ENCODE measurements at regions not wholly inside any gene's neighbourhood (a gene's known extent, or its start where the extent isn't known, plus 50 kb on each side); places are given as distances from the start of the nearest gene placed in this dataset.

DNA sequence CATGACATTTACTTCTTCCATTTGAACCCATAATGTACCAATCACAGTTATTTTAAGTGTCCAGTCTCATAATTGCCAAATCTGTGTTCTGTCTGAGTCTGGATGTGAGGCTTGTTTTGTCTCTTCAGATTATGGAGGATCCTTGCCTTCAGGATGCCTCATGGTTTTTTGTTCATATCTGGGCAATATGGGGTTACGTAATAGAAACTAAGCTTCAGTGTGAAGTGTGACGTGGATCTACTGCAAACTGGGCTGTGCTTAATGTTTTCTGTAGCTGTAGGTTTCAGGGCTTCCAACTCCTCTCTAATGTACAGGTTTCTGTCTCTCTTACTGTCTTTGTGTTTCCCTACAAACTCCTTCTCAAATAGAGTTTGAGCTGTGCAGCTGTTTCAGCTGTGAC, 223.7 kb upstream of the ADARB2 start:
- DNase-seq (ENCODE audit: low read depth in 2 of 2) = no peak

DNA sequence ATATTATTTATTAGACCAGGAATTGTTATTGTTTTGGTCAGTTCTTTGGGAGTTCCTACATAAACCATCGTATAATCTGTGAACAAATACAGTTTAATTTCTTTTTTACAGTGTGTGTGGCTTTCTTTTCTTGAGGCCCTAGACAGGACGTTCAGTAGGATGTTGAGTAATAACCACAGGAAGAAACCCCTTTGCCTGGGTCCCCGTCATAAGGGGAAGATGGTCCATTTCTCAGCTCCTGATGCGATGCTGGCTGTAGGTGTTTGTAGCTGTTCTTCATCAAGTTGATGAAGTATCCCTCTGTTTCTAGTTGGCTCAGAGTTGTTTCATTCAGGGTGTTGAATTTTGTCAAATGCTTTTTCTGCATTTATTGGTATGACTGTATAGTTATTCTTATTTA, 219.7 kb upstream of the ADARB2 start:
- DNase-seq (ENCODE audit: low read depth in 2 of 2) = no peak

DNA sequence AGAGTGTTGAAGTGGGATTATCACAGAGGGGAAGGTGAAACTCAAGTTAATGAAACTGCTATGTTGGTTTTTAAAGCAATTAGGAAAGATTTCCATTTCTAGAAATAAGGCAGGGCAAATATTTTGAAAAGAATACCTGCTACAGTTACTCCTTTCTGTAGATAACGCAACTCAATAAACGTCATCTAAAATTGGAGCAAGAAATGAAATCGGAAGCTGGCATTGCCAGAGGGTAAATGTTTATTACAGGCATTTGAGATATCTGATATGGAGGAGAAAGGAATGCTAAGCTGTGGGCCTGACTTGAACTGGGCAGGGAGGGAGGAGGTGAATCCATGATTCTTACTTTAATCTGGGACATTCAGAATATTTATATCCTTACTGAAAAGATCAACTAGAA, 217.0 kb upstream of the ADARB2 start:
- no peak for DNase-seq (ENCODE audit: low read depth in 2 of 2)

DNA sequence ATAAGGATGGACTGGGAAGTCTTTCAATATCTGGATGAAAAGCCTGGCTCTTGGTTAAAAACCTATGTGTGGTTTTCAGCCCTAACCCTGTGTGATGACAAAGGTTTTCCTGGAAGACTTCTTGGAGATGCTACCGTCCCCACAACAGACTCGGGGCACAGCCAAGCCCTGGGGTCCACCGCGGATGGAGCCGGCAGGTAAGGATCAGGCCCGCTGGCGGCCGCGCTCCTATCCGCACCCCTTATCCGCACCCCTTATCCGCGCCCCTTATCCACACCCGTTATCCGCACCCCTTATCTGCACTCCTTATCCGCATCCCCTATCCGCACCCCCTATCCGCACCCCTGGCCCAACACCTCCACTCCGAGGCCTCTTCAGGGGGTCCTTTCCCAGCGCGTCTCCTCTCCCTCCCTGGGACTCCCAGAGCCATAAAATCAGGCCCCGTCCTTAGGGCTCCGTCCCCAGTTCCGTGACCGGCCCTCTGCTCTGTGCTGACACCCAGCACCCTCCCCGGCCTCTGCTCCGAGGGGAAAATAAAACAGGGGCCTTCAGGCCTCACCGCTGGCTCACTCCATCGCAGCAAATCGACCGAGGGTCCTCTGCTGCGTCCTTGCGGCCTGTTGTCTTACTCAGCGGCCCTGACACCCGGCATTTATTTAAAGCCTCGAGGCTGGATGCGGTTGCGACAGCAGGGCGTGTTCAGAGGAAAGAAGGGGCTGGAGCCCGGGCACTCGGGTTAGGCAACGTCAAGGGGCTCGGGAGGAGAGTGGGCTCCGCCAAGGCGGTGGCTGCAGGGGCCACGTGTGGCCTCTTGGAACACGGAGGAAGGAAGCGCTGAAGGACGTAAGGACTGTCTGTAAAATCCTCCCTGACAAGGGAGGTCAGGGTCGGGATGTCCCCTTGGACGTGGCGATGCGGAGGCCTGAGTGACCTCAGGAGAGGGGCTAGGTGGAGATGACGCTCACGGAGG, 215.1 kb upstream of the ADARB2 start:
- no peak for DNase-seq (ENCODE audit: low read depth in 2 of 2)

DNA sequence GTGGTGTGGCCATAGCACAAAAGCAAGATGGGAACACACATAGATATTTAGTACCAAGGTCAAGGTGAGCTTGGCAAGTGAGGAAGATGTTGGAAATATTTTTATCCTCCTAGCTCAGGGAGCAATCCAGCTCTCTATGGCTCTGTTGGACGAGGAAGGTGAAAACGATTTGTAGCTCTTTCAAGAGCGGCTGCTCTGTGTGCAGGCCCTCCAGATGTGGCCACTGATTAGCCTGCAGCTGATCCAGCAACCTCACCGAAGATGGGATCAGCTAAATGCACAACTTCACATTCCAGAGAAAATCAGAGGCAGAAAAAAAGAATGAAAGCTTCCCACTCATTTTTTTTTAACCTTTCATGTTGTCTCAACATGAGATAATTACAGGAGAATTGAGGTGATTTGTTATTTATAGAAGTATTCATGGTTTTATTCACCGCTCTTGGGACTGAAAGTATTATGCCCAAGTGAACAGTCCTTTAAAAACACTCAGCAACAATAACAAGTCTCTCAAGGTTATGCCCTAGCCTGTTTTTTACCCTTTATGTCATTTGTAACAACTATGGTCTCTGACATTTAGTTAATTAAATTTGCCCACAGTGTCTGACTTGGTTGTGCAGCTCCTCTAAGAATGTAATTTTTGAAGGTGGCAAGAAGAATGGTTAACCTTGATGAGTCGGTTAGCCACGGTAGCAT, 213.6 kb upstream of the ADARB2 start:
- no peak for DNase-seq (ENCODE audit: low read depth in 2 of 2)

DNA sequence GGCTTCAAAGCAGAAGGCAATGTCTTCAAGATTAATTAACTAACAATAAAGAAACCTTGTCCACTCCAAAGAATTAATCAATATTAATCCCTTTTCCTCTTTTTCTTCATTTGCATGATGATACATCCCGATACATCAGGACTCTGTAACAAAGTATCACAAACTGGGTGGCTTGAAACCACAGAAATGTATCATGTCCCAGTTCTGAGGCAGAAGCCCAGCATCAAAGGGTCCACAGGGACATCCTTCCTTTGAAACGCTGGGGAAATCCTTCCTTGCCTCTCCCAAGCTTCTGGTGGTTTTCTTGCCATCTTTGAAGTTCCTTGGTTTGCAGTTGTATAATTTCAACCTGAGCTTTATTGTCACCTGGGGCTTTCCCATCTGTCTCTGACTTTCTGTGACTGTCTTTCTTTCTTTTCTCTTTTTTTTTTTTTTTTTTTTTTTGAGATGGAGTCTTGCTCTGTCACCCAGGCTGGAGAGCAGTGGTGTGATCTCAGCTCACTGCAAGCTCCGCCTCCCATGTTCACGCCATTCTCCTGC, 210.2 kb upstream of the ADARB2 start:
- DNase-seq (ENCODE audit: low read depth in 2 of 2) = no peak

DNA sequence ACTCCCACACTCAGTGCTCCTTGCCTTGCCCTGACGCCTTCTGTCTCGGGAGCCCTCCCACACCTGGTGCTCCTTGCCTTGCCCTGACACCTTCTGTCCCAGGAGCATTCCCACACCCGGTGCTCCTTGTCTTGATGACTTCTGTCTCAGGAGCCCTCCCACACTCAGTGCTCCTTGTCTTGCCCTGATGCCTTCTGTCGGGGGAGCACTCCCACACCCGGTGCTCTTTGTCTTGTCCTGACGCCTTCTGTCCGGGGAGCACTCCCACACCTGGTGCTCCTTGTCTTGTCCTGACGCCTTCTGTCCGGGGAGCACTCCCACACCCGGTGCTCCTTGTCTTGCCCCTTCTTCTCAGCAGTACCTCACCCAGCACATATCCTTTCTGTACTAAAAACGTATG, 207.2 kb upstream of the ADARB2 start:
- DNase-seq (ENCODE audit: low read depth in 2 of 2) = no peak

DNA sequence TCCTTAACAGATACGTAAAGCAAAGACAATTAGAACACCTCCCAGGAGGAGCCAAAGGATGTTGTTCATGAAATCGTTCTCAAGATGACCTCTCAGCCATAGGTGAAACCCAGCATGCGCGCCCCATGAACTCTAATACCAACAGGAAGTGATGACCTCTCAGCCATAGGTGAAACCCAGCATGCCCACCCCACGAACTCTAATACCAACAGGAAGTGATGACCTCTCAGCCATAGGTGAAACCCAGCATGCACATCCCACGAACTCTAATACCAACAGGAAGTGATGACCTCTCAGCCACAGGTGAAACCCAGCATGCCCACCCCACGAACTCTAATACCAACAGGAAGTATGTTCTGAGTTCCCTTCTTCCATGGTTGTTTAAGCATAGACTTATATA, 205.2 kb upstream of the ADARB2 start:
- DNase-seq (ENCODE audit: low read depth in 2 of 2) = no peak

DNA sequence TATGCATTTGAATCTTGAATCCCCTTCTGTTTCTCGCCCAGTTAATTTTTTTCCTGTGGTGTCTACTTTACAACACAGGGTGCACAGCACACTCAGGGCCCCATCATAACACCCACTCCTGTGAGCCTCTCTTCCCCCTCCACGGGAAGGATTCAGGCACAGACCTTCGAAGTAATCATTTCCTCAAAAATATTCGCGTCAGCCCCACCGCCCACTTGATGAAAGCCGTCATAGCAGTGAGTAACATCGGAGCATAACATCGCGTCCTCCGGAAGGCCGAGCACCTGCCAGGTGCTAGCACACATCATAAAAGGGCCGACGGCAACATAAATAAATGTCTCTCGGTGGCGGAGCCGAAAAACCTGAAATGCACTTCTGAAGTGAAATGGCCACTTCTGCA, 201.7 kb upstream of the ADARB2 start:
- no peak for DNase-seq (ENCODE audit: low read depth in 2 of 2)

DNA sequence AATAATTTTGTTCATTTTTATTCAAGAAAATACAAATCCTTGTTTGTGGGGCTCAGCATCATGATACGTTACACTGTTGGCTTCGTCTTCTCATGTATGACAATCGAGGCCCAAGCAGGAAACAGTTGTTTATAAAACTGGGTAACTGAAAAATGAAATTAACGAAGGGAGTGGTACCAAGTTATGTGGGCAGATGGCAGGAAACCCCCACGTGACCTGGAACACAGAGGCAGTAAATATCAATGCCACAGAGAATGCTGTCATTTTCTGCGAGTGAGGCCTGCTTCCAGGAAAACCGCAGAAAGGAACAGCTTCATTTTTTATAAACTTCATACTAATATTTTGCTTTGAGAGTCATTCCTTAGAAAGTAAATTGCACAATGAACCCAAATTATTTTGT, 201.0 kb upstream of the ADARB2 start:
- DNase-seq (ENCODE audit: low read depth in 2 of 2) = no peak

DNA sequence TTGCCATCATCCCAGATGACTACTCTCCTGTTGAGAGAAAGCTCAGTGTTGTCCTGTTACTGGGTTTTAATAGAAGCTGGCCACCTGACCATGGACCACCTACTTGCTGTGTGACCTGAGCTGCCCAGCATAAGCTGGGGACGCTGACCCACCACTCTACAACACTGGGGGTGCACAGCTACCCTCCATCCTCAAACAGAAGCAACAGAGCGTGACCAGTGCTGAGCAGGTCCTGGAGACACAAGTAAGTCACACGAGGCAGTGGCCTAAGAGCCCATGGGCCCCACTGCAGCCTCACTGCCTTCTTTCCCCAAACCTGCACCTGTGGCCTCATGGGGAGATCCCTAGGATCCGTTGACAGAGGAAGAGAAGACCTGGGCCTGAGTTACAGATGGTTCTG, 198.6 kb upstream of the ADARB2 start:
- DNase-seq (ENCODE audit: low read depth in 2 of 2) = no peak

DNA sequence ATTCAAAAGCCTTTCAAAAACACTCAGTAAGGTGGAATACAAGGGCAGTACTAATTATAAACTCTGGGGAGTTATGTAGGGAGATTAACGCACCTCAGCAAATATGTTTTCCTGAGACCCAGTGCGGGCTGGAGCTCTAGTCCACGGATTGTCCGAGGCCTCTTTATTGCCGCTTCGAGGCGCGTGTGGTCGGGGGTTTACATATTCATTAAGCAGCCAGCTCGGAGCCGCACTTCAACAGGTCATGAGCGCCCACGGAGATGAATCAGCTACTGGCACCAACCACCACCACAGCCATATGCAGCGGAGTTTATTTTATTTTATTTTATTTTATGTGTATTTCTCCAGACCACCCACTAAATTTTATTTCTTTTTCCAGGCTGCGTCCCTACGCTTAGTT, 195.9 kb upstream of the ADARB2 start:
- DNase-seq (ENCODE audit: low read depth in 2 of 2) = no peak

DNA sequence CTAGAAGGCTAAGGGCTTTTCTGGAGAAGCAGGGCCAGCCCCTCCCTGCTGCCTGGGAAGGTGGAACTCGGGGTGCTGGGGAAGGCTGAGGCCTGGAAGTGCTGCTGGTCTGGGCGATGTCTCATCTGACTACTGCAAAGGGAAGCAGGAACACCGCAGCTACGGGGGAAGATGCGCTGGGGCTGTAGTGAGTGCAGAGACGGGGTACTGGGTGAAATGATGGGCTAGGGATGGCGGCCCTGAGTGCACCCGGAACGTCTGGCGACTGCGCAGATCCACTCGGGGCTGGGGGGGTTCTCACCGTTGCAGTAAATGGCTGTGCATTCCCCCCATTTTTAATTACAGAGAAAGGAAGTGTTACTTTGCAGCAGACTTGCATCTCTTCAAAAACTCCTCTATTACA, 195.4 kb upstream of the ADARB2 start:
- no peak for DNase-seq (ENCODE audit: low read depth in 2 of 2)

DNA sequence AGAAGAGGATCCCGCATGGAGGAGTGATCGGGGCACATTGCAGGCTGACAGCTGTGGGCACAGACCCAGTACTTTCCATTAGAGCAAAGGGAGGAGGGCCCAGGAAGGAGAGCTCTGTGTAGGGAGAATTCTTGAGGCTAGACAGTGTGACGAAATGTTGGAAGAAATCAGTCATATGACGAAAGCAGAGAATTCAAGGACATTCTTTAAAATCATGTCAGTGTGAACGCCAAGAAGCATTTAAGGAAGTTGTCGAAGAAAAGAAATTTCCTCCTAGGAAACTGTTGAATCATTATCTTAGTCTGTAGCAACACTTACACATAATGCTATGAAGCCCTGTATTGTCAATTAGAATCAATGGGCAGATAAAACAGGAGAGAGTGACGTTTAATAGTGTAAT, 191.3 kb upstream of the ADARB2 start:
- DNase-seq (ENCODE audit: low read depth in 2 of 2) = no peak

DNA sequence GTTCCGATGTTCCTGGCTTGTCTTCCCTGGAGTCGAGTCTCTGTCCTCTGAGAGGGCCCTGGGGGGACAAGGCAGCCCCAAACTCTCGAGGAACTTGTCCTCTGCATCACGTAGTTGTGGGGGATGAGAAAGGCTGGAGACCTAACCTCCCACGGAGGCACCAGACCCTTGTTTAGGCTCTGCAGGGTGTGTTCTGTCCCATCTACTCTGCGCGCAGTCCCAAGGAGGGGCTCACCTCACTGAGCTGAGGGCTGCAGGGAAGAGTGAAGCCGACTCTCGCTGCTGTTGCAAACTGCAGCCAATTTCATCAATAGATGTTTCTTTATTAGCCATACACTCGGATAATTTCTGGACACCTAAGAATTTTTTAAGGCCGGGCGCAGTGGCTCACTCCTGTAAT, 186.7 kb upstream of the ADARB2 start:
- DNase-seq (ENCODE audit: low read depth in 2 of 2) = no peak

DNA sequence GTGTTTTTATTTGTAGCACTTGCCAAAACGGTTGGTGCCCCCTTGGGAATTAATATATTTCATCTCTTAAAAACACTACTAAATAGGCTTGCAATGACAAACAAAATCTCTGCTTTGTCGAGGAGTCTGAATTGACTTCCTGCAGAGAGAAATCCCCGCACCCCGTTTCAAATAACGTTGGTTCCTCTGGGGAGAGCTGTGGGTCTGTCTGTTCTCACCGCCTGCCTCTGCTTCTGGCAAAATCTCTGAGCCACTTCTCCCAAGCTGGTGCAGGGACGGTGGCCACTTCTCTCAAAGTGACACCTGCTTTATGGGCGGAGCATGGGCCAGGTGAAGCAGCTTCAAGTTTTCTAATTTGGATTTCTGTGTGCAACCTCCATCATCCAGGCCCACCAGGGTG, 186.3 kb upstream of the ADARB2 start:
- DNase-seq (ENCODE audit: low read depth in 2 of 2) = no peak

DNA sequence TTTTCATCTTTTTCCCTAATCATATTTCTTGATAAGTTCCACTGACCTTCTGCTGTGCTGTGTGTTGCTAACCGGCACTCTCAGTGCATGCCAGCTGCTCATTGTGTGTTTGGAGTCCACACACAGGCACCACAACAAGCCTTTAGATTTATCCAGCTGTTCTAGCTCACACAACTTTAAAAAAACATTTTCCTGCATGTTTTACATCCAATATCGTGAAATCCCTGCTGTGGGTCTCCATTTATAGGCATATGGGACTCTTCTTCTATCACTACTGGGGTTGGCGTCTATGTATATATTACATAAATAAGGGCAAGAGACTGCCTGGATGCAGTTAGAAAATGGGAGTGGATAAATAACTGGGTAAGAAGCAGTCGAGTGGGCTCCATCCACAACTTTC, 183.6 kb upstream of the ADARB2 start:
- DNase-seq (ENCODE audit: low read depth in 2 of 2) = no peak

DNA sequence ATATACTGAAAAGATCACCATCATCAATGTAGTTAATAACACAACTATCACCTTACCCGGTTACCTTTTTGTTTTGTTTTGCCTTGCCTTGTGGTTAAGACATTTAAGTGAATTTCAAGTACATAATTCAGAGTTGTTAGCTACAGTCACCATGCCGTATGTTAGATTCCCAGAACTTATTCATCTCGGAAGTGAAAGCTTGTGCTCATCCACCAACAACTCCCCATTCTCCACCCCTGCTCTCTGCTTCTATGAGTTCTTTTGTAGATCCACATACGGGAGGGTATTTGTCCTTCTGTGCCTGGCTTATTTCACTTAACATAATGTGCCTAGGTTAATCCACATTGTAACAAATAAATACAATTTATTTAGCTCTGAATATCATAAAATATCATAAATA, 182.8 kb upstream of the ADARB2 start:
- no peak for DNase-seq (ENCODE audit: low read depth in 2 of 2)

DNA sequence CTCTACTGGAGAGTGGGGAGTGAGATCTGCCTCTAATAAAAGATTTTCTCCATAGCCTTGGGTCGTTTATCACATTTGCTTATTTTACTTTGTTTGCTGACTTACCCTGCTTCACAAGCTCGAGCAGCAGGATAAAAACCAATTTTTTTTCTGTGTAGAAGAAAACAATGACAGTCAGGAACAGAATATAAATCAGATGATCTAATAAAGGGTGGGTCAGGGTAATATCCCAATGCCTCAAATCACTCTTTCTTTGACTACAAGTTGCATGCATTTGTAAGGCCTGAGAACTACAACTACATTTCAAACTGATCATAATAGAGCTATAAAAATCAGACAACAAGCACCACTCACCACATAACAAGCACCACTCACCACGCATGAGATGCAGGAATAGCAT, 174.4 kb upstream of the ADARB2 start:
- no peak for DNase-seq (ENCODE audit: low read depth in 2 of 2)

DNA sequence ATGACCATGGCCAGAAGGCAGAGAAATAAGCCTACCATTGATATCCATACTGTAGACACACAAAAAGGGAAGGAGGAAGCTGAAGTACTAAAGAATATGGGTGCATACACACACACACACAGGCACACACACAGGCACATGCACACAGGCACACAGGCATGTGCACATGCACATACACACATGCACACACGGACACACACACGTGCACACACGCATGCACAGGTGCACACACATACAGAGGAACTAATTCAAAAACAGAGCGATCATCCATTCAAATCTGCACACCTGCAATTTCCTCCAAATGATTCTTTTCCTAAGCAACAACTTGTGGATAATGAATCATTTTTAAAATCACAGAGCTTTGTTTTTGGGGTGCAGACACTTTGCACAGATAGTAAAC, 166.7 kb upstream of the ADARB2 start:
- no peak for DNase-seq (ENCODE audit: low read depth in 2 of 2)

DNA sequence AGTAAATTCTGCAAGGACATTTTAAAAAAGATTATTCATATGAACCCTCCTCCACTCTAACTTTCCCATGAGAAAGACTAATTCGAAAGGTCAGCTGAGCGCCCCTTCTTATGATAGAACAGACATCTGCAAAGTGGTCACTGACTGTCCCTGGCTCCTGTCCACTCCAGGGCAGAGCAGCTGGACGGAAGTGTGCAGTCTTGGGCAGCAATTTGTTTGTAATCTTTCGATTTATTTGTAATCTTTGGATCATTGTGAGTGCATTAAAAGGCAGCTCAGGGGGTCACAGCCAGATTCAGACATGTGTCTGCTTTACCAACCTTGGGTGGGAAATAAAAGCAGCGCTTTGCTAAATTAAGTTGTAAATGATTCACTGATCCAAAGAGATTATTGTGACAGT, 158.8 kb upstream of the ADARB2 start:
- DNase-seq (ENCODE audit: low read depth in 2 of 2) = no peak

DNA sequence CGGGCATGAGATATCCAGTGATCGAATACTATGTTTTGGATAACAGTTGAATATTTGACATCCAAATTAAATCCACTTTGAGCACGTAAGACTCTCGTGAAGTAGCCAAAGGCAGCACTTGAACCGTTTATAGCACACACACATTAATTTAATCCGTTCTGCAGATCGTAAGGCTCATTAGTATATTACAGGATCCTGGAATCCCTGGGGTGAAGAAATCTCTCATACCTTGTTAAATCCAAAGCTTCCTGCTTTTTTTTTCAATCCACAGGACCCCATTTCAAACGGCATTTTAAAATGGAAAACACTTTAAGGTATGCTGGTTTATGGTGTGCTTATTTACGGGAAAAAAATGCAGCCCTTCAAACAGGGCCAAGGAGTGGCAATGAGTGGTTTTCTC, 158.4 kb upstream of the ADARB2 start:
- no peak for DNase-seq (ENCODE audit: low read depth in 2 of 2)

DNA sequence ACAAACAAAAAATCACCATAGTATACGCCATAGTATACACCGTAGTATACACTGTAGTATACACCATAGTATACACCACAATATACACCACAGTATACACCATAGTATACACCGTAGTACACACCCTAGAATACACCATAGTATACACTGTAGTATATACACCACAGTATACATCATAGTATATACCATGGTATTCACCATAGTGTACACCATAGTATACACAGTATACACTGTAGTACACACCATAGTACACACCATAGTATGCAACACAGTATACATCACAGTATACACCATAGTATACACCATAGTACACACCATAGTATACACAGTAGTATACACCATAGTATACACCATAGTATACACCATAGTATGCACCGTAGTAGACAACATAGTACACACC, 157.6 kb upstream of the ADARB2 start:
- no peak for DNase-seq (ENCODE audit: low read depth in 2 of 2)
